ENCODE measurements at regions not wholly inside any gene's neighbourhood (a gene's known extent, or its start where the extent isn't known, plus 50 kb on each side); places are given as distances from the start of the nearest gene placed in this dataset.

GRCh38 chr1:30535595-30536325 is 187.6 kb downstream of the MATN1 start:
- no peak for ATAC-seq

GRCh38 chr1:30534551-30534940 is 188.8 kb downstream of the MATN1 start:
- ATAC-seq: no peak
- TF ChIP-seq BACH2 (CRISPR knock-in tag; IDR thresholded peaks at IDR 0.05; ENCODE audit: borderline replicate concordance) (no peak), ESRRG (CRISPR knock-in tag; IDR thresholded peaks at IDR 0.05) (no peak), ZC3H10 (CRISPR knock-in tag; IDR thresholded peaks at IDR 0.05) (no peak), ZFP30 (CRISPR knock-in tag; IDR thresholded peaks at IDR 0.05) (no peak), TCF4 (CRISPR knock-in tag; IDR thresholded peaks at IDR 0.05; ENCODE audit: borderline replicate concordance) (no peak), ZFP3 (CRISPR knock-in tag; IDR thresholded peaks at IDR 0.05) (no peak), ISL1 (CRISPR knock-in tag; IDR thresholded peaks at IDR 0.05) (no peak)

More at GRCh38 chr1:30535595-30536325, 187.6 kb downstream of the MATN1 start:
- no peak for TF ChIP-seq CREB5 (CRISPR knock-in tag; IDR thresholded peaks at IDR 0.05; ENCODE audit: low read depth)
- no peak for TF ChIP-seq ZNF70 (CRISPR knock-in tag; IDR thresholded peaks at IDR 0.05)
- TF ChIP-seq SNAI2 (CRISPR knock-in tag; IDR thresholded peaks at IDR 0.05): no peak
- TF ChIP-seq ZFP30 (CRISPR knock-in tag; IDR thresholded peaks at IDR 0.05): no peak
- no peak for TF ChIP-seq OSR1 (CRISPR knock-in tag; IDR thresholded peaks at IDR 0.05)
- TF ChIP-seq ZC3H10 (CRISPR knock-in tag; IDR thresholded peaks at IDR 0.05): no peak
- TF ChIP-seq ESRRG (CRISPR knock-in tag; IDR thresholded peaks at IDR 0.05): no peak
- TF ChIP-seq PPARA (CRISPR knock-in tag; IDR thresholded peaks at IDR 0.05; ENCODE audit: borderline replicate concordance): no peak
- no peak for TF ChIP-seq ZFP3 (CRISPR knock-in tag; IDR thresholded peaks at IDR 0.05)

GRCh38 chr1:30533796-30534550 is 189.4 kb downstream of the MATN1 start:
- no peak for ATAC-seq
- TF ChIP-seq ZC3H10 (CRISPR knock-in tag; IDR thresholded peaks at IDR 0.05) (no peak), BACH2 (CRISPR knock-in tag; IDR thresholded peaks at IDR 0.05; ENCODE audit: borderline replicate concordance) (no peak), POU6F1 (CRISPR knock-in tag; IDR thresholded peaks at IDR 0.05; ENCODE audit: borderline replicate concordance, low read depth) (no peak), RARB (CRISPR knock-in tag; IDR thresholded peaks at IDR 0.05) (no peak), ZNF8 (CRISPR knock-in tag; IDR thresholded peaks at IDR 0.05) (no peak), PATZ1 (CRISPR knock-in tag; IDR thresholded peaks at IDR 0.05; ENCODE audit: borderline replicate concordance) (no peak), TCF4 (CRISPR knock-in tag; IDR thresholded peaks at IDR 0.05; ENCODE audit: borderline replicate concordance) (no peak), ARNTL (CRISPR knock-in tag; IDR thresholded peaks at IDR 0.05; ENCODE audit: borderline replicate concordance, low read depth) (no peak), CSRNP3 (CRISPR knock-in tag; IDR thresholded peaks at IDR 0.05) (no peak), GLIS3 (CRISPR knock-in tag; IDR thresholded peaks at IDR 0.05) (no peak), PPARA (CRISPR knock-in tag; IDR thresholded peaks at IDR 0.05; ENCODE audit: borderline replicate concordance) (no peak), ZFP30 (CRISPR knock-in tag; IDR thresholded peaks at IDR 0.05) (no peak), ZFP3 (CRISPR knock-in tag; IDR thresholded peaks at IDR 0.05) (no peak), ZNF70 (CRISPR knock-in tag; IDR thresholded peaks at IDR 0.05) (no peak), ESRRG (CRISPR knock-in tag; IDR thresholded peaks at IDR 0.05) (no peak), TOX (CRISPR knock-in tag; IDR thresholded peaks at IDR 0.05; ENCODE audit: borderline replicate concordance) (no peak), SNAI2 (CRISPR knock-in tag; IDR thresholded peaks at IDR 0.05) (no peak), ZNF565 (CRISPR knock-in tag; conservative IDR thresholded peaks at IDR 0.05; ENCODE audit: low read depth) (no peak), CREB5 (CRISPR knock-in tag; IDR thresholded peaks at IDR 0.05; ENCODE audit: low read depth) (no peak), OSR1 (CRISPR knock-in tag; IDR thresholded peaks at IDR 0.05) (no peak)
